Thyroid gland (tissue), 4 donors: ENCODE measurements at regions not wholly inside any gene's neighbourhood (a gene's known extent, or its start where the extent isn't known, plus 50 kb on each side); places are given as distances from the start of the nearest gene placed in this dataset.

Source experiments
- DNase-seq, 2 donors: peaks; one replicate each; pipeline ENCODE4 v3.0.0-alpha.2; 2019
- H3K27ac ChIP-seq, 3 donors: fragments of 200-600 bp; sonication (generic); 1 replicate in 2 of 3; 2 replicates in 1 of 3; pipeline ENCODE4 v1.5.1; 2016 to 2019; ENCODE audit warnings: mild to moderate bottlenecking in 1 of 3, moderate library complexity in 1 of 3
- H3K27me3 ChIP-seq: fragments of 200-600 bp; sonication (generic); one replicate; pipeline ENCODE4 v1.5.1; 2019
- H3K36me3 ChIP-seq, 2 donors: fragments of 200-600 bp; sonication (generic); one replicate each; pipeline ENCODE4 v1.5.1; 2016 to 2019
- H3K4me1 ChIP-seq, 2 donors: fragments of 200-600 bp; sonication (generic); one replicate each; pipeline ENCODE4 v1.5.1; 2017 to 2019
- H3K4me3 ChIP-seq, 3 donors: fragments of 200-600 bp; sonication (generic); replicated peaks in 1 of 3; 1 replicate in 2 of 3; 2 replicates in 1 of 3; pipeline ENCODE4 v1.5.1; 2016; ENCODE audit warnings: mild to moderate bottlenecking in 1 of 3
- H3K9me3 ChIP-seq: fragments of 200-600 bp; sonication (generic); one replicate; pipeline ENCODE4 v1.5.1; 2017
- POLR2A ChIP-seq, 2 donors: fragments of 450-650 bp; IDR thresholded peaks; one replicate each; pipeline ENCODE4 v1.6.1; 2017; ENCODE audit warnings: antibody characterized with exemption in 2 of 2, mild to moderate bottlenecking in 2 of 2, moderate library complexity in 1 of 2
- WGBS, 2 donors: methylation state at CpG; one replicate each; pipeline ENCODE4 v1.1.5; 2017; 5-methylcytosine and 5-hydroxymethylcytosine counted together
- intact Hi-C: fragments of 100-400 bp; cut with DNase I; formaldehyde crosslinking; loops from one replicate; pipeline ENCODE4 v1.15.1; 2023
- TF ChIP-seq, protein P1 (sequence below), 6 experiments: fragments of 200-600 bp in 3 of 6; fragments of 450-650 bp in 3 of 6; sonication (generic) in 3 of 6; IDR thresholded peaks; one replicate each; pipeline ENCODE4 v1.5.1; 2016 to 2019; ENCODE audit warnings: antibody characterized with exemption in 6 of 6, mild to moderate bottlenecking in 2 of 6, inconsistent platforms in 1 of 6, moderate library complexity in 1 of 6

DNA sequence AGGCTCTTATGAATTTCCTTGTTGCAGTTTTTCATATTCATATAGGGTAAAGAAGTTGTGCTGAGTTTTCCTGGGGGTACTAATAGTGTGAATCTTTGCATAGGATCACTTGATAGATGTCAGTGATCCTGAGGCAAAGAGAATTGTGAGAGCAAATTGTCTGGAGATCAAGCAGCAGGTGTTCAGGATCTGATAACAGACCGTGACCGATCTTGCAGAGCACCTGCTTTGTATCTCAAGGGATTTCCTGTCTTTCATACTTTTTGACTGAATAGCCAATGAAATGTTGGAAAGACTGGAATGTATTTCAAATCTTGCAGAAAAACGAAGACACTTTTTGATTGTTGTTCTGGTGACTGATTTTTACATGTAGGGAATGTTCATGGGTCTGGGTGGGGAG lies 914.5 kb downstream of the STIM2 start:
- H3K27ac ChIP-seq = no peak overlapping the region
- no peaks in the 10 kb centered on the region for H3K9me3 ChIP-seq
- intact Hi-C loops = no loop called here
- H3K36me3 ChIP-seq = no peaks in the 10 kb centered on the region
- H3K4me3 ChIP-seq = no peak overlapping the region
- H3K4me1 ChIP-seq = no peaks in the 10 kb centered on the region
- no peak for TF ChIP-seq POLR2A (IDR thresholded peaks at IDR 0.05)
- TF ChIP-seq, protein P1, sequence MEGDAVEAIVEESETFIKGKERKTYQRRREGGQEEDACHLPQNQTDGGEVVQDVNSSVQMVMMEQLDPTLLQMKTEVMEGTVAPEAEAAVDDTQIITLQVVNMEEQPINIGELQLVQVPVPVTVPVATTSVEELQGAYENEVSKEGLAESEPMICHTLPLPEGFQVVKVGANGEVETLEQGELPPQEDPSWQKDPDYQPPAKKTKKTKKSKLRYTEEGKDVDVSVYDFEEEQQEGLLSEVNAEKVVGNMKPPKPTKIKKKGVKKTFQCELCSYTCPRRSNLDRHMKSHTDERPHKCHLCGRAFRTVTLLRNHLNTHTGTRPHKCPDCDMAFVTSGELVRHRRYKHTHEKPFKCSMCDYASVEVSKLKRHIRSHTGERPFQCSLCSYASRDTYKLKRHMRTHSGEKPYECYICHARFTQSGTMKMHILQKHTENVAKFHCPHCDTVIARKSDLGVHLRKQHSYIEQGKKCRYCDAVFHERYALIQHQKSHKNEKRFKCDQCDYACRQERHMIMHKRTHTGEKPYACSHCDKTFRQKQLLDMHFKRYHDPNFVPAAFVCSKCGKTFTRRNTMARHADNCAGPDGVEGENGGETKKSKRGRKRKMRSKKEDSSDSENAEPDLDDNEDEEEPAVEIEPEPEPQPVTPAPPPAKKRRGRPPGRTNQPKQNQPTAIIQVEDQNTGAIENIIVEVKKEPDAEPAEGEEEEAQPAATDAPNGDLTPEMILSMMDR (IDR thresholded peaks at IDR 0.05) = no peak
- no peak for DNase-seq
- 38 to 59% methylated on average over 3 of the region's 3 CpGs for WGBS, 2 donors
- no peaks in the 10 kb centered on the region for H3K27me3 ChIP-seq

DNA sequence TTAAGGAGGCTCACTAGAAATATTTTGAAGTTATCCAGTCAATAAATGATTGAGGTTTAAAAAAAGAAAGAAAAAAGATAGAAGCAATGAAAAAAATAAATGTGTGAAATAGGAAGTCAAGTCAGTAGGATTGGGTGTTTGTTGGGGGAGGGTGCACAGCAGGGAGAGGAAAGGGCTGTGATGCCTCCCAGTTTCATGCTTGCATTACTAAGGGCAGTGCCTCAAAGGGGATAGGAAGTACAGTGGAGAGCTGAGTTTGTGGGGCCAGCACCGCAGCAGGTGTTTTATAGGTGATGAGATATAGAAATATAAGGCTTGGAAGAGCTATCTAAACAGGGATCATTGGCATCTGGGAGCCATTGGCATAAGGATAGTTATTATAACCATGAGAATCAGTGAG lies 919.2 kb downstream of the STIM2 start:
- intact Hi-C loops = no loop called here

DNA sequence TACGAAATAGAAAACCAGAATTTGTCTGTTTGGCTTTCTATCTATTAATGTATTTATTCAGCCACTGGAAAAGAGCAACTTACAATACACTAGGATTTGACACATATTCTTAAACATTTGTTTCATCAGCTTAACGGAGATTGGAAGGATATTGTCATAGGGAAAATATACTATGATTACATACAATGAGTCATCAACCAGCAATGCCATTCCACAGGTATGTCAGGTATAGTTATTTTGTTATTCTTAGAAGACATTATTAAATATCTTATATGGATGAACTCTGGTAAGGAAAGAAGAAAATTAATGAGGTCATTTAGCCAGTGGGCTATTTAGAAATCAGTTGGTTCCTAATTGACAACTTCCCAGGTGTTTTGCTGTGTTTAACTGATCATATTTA lies 926.6 kb downstream of the STIM2 start:
- TF ChIP-seq POLR2A (IDR thresholded peaks at IDR 0.05) = no peak
- TF ChIP-seq, protein P1 (IDR thresholded peaks at IDR 0.05) = no peak
- no peak overlapping the region for H3K4me3 ChIP-seq
- no peaks in the 10 kb centered on the region for H3K36me3 ChIP-seq
- WGBS, 2 donors = 85 to 89% methylated on average over 2 of the region's 2 CpGs
- DNase-seq = no peak
- H3K4me1 ChIP-seq = no peaks in the 10 kb centered on the region
- intact Hi-C loops = no loop called here
- H3K9me3 ChIP-seq = no peaks in the 10 kb centered on the region
- H3K27ac ChIP-seq = no peak overlapping the region
- no peaks in the 10 kb centered on the region for H3K27me3 ChIP-seq

More for the DNA sequence above, 919.2 kb downstream of the STIM2 start:
- H3K36me3 ChIP-seq = no peaks in the 10 kb centered on the region
- H3K9me3 ChIP-seq = no peaks in the 10 kb centered on the region
- H3K4me1 ChIP-seq = no peaks in the 10 kb centered on the region
- TF ChIP-seq, protein P1 (IDR thresholded peaks at IDR 0.05) = no peak
- no peak for TF ChIP-seq POLR2A (IDR thresholded peaks at IDR 0.05)
- no peak overlapping the region for H3K4me3 ChIP-seq
- H3K27ac ChIP-seq = no peak overlapping the region
- no peaks in the 10 kb centered on the region for H3K27me3 ChIP-seq
- no peak for DNase-seq
- 82 to 84% methylated on average over 1 of the region's 1 CpG for WGBS, 2 donors

DNA sequence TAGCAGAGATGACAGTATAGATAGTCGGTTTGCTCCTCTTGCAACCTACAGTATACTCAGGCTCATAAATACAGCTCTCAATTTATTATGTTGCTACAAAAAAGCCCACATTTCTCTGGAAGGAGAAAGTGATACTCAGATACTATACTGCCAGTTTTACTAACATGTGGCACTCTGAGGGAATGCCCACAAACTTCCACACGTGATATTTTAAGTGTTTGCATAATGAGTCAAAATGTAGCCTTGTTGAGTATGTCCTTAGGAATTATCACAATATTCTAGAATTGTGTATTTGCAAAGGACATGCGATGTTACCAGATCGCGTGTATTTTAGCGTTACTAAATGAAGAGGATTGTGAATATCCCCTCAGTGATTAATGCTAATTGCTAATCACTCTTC lies 929.1 kb downstream of the STIM2 start:
- no peaks in the 10 kb centered on the region for H3K9me3 ChIP-seq
- H3K4me3 ChIP-seq = no peak overlapping the region
- no peaks in the 10 kb centered on the region for H3K27me3 ChIP-seq
- WGBS, 2 donors = 83 to 85% methylated on average over 6 of the region's 6 CpGs
- H3K27ac ChIP-seq = no peak overlapping the region
- no peaks in the 10 kb centered on the region for H3K4me1 ChIP-seq
- intact Hi-C loops = no loop called here
- DNase-seq = no peak
- TF ChIP-seq POLR2A (IDR thresholded peaks at IDR 0.05) = no peak
- TF ChIP-seq, protein P1 (IDR thresholded peaks at IDR 0.05) = no peak
- no peaks in the 10 kb centered on the region for H3K36me3 ChIP-seq

DNA sequence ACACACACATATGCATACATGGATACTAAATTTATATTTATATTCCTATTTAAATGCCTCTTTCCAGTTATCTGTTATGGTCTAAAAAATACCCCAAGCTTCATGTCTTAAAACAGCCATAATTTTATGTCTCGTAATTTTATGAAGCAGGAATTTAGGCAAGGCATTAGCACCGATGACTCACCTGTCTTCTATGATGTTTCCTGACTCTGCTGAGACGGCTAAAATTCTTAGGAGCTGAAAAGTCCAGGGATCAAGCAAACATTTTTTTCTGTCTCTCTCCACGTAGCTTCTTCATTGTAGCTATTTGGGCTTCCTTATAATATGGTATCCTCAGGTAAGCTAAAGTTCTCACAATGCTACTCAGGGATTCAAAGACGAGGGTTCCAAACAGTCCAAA lies 930.3 kb downstream of the STIM2 start:
- WGBS, 2 donors = 91% methylated on average over 5 of the region's 5 CpGs
- DNase-seq = no peak

More for the DNA sequence above, 930.3 kb downstream of the STIM2 start:
- Histone ChIP-seq H3K27me3 (no peaks in the 10 kb centered on the region), H3K4me1 (no peaks in the 10 kb centered on the region), H3K4me3 (no peak overlapping the region), H3K36me3 (no peaks in the 10 kb centered on the region), H3K9me3 (no peaks in the 10 kb centered on the region), H3K27ac (no peak overlapping the region)
- TF ChIP-seq POLR2A (IDR thresholded peaks at IDR 0.05) = no peak
- TF ChIP-seq, protein P1 (IDR thresholded peaks at IDR 0.05) = no peak
- intact Hi-C loops = no loop called here
